HG03354 (cell line): ENCODE measurements at regions not wholly inside any gene's neighbourhood (a gene's known extent, or its start where the extent isn't known, plus 50 kb on each side); places are given as distances from the start of the nearest gene placed in this dataset.
"Not testable (repeated sequence)": the region's sequence is repeated elsewhere in the genome, so short reads cannot be mapped to it uniquely, and the experiment has no call there.

ENCODE experiments used
- ATAC-seq: cut with Tn5 transposase; IDR thresholded peaks from one replicate; pipeline ENCODE4 v1.9.1; 2021; ENCODE audit warnings: mild to moderate bottlenecking; ENCODE audit not compliant: unreplicated experiment, poor library complexity, severe bottlenecking

GRCh38 chr15:55126111-55126510 is 70.6 kb downstream of the RSL24D1 start:
- no peak for ATAC-seq

GRCh38 chr15:55124616-55125015 is 72.1 kb downstream of the RSL24D1 start:
- ATAC-seq, result no peak

GRCh38 chr15:55118344-55118870 is 78.3 kb downstream of the RSL24D1 start:
- no peak for ATAC-seq

GRCh38 chr15:55116636-55117035 is 80.1 kb downstream of the RSL24D1 start:
- no peak for ATAC-seq

- ATAC-seq, result no peak
Observed at GRCh38 chr15:55113736-55114135, 83.0 kb downstream of the RSL24D1 start.

GRCh38 chr15:55112706-55113105 is 84.0 kb downstream of the RSL24D1 start:
- ATAC-seq, result no peak

- ATAC-seq, result no peak
Observed at GRCh38 chr15:55110446-55110845, 86.3 kb downstream of the RSL24D1 start.

GRCh38 chr15:55108858-55109518 is 87.8 kb downstream of the RSL24D1 start:
- peak; percentile 88 for ATAC-seq

GRCh38 chr15:55108448-55108847 is 88.3 kb downstream of the RSL24D1 start:
- ATAC-seq, result no peak

- ATAC-seq, result no peak
Observed at GRCh38 chr15:55106155-55106554, 90.6 kb downstream of the RSL24D1 start.

- no peak for ATAC-seq
Observed at GRCh38 chr15:55094136-55094535, 102.6 kb downstream of the RSL24D1 start.

- ATAC-seq, result no peak
Observed at GRCh38 chr15:55088207-55088606, 108.5 kb downstream of the RSL24D1 start.

GRCh38 chr15:55084673-55085072 is 112.1 kb downstream of the RSL24D1 start:
- no peak for ATAC-seq

- no peak for ATAC-seq
Observed at GRCh38 chr15:55084216-55084615, 112.5 kb downstream of the RSL24D1 start.

- ATAC-seq, result not testable (repeated sequence)
Observed at GRCh38 chr15:55077052-55077451, 119.7 kb downstream of the RSL24D1 start.

- no peak for ATAC-seq
Observed at GRCh38 chr15:55074431-55074830, 122.3 kb downstream of the RSL24D1 start.

GRCh38 chr15:55063970-55064369 is 132.8 kb downstream of the RSL24D1 start:
- ATAC-seq, result not testable (repeated sequence)

- ATAC-seq, result no peak
Observed at GRCh38 chr15:55060836-55061235, 135.9 kb downstream of the RSL24D1 start.

- ATAC-seq, result no peak
Observed at GRCh38 chr15:55056500-55056899, 140.2 kb downstream of the RSL24D1 start.

- no peak for ATAC-seq
Observed at GRCh38 chr15:55044162-55044561, 152.6 kb downstream of the RSL24D1 start.

GRCh38 chr15:55037071-55037470 is 159.7 kb downstream of the RSL24D1 start:
- ATAC-seq, result no peak

- no peak for ATAC-seq
Observed at GRCh38 chr15:55035749-55036148, 161.0 kb downstream of the RSL24D1 start.
